HCT116 (cell line): ENCODE measurements at regions not wholly inside any gene's neighbourhood (a gene's known extent, or its start where the extent isn't known, plus 50 kb on each side); places are given as distances from the start of the nearest gene placed in this dataset.
"Not testable (repeated sequence)": the region's sequence is repeated elsewhere in the genome, so short reads cannot be mapped to it uniquely, and the experiment has no call there.

ENCODE experiments used
- ATAC-seq: fragments of 200-7000 bp; cut with Tn5 transposase; 2 replicates; pipeline ENCODE4 v1.9.1; 2020; ENCODE audit warnings: mild to moderate bottlenecking, moderate library complexity
- BruUV-seq: library from RNA; stranded (reverse); fragments of 400-500 nt; replicated peaks from 2 replicates; lab custom pipeline; 2021; lab: Mats Ljungman, UMichigan
- CTCF ChIA-PET: fragments of 300-600 bp; sonication (Branson Sonifier 250); formaldehyde crosslinking; loops from one replicate; lab custom pipeline; 2021; ENCODE audit warnings: antibody characterized with exemption; lab: Charles Lee
- POLR2A ChIA-PET: fragments of 300-600, 350-600 bp; sonication (Branson Sonifier 250); formaldehyde crosslinking; loops from one replicate; lab custom pipeline; 2021; ENCODE audit warnings: antibody characterized with exemption; lab: Charles Lee
- RAD21 ChIA-PET, 2 experiments: fragments of 300-600 bp; sonication (Branson Sonifier 250); formaldehyde crosslinking; loops; one replicate each; lab custom pipeline; 2023; ENCODE audit warnings: low total read pairs in 2 of 2; ENCODE audit not compliant: uncharacterized antibody in 2 of 2, unreplicated experiment in 2 of 2, low non-redundant PET in 1 of 2; lab: Charles Lee
- DNase-seq: peaks from one replicate; pipeline ENCODE4 v3.0.0-alpha.2; 2010; ENCODE audit warnings: low read depth, low spot score
- H2AFZ ChIP-seq: fragments of 200-600 bp; shearing (Covaris generic), sonication (generic); 2 replicates; pipeline ENCODE4 v1.6.1; 2017; ENCODE audit warnings: low read depth, mixed run types, mixed read lengths, antibody characterized with exemption, low read length; ENCODE audit not compliant: poor library complexity, severe bottlenecking
- H3K27ac ChIP-seq: 2 replicates; pipeline ENCODE4 v1.5.1; 2012; ENCODE audit warnings: low read depth, low read length
- H3K27me3 ChIP-seq: fragments of 200-600 bp; sonication (generic); 2 replicates; pipeline ENCODE4 v1.6.1; 2016; ENCODE audit warnings: mixed run types, low read length, mixed read lengths; ENCODE audit not compliant: insufficient read depth
- H3K36me3 ChIP-seq, 2 experiments: fragments of 200-500 bp in 1 of 2; fragments of 200-600 bp in 1 of 2; sonication (Bioruptor generic) in 1 of 2; sonication (generic) in 1 of 2; 2 replicates each; pipeline versions ENCODE4 v1.5.1 to v1.6.1; 2014 to 2016; ENCODE audit warnings: low read length in 2 of 2, inconsistent platforms in 1 of 2, mixed read lengths in 1 of 2, mixed run types in 1 of 2; ENCODE audit not compliant: insufficient read depth in 2 of 2, control insufficient read depth in 1 of 2
- H3K4me1 ChIP-seq, 2 experiments: fragments of 200-600 bp in 1 of 2; sonication (generic) in 1 of 2; 2 replicates each; pipeline versions ENCODE4 v1.5.1 to v1.6.1; 2012 to 2017; ENCODE audit warnings: low read length in 2 of 2, inconsistent platforms in 1 of 2, mild to moderate bottlenecking in 1 of 2, mixed read lengths in 1 of 2, mixed run types in 1 of 2, moderate library complexity in 1 of 2; ENCODE audit not compliant: insufficient read depth in 2 of 2, control insufficient read depth in 1 of 2
- H3K4me2 ChIP-seq: fragments of 200-600 bp; sonication (generic); 2 replicates; pipeline ENCODE4 v1.6.1; 2017; ENCODE audit warnings: mixed run types, low read length, mixed read lengths
- H3K4me3 ChIP-seq, 2 experiments: fragments of 200-600 bp in 1 of 2; sonication (generic) in 1 of 2; replicated peaks in 1 of 2; 2 replicates each; pipeline ENCODE4 v1.5.1; 2011 to 2016; ENCODE audit warnings: low read length in 2 of 2, control low read depth in 1 of 2, low read depth in 1 of 2, mild to moderate bottlenecking in 1 of 2, mixed read lengths in 1 of 2, mixed run types in 1 of 2
- H3K79me2 ChIP-seq: fragments of 200-600 bp; sonication (generic); 2 replicates; pipeline ENCODE4 v1.6.1; 2017; ENCODE audit warnings: mild to moderate bottlenecking, mixed run types, low read length, moderate library complexity, mixed read lengths; ENCODE audit not compliant: insufficient read depth
- H3K9ac ChIP-seq: fragments of 200-600 bp; sonication (generic); 2 replicates; pipeline ENCODE4 v1.6.1; 2016; ENCODE audit warnings: low read length, mixed read lengths
- H3K9me2 ChIP-seq: fragments of 200-600 bp; sonication (generic), shearing (Covaris generic); 2 replicates; pipeline ENCODE4 v1.6.1; 2017; ENCODE audit warnings: mixed run types, mild to moderate bottlenecking, moderate library complexity; ENCODE audit not compliant: insufficient read depth
- H3K9me3 ChIP-seq, 2 experiments: fragments of 200-500 bp in 1 of 2; fragments of 200-600 bp in 1 of 2; sonication (Bioruptor generic) in 1 of 2; sonication (generic) in 1 of 2; 2 replicates each; pipeline ENCODE4 v1.6.1; 2014 to 2017; ENCODE audit warnings: low read length in 2 of 2, mixed read lengths in 2 of 2, inconsistent platforms in 1 of 2, low read depth in 1 of 2, mild to moderate bottlenecking in 1 of 2, mixed run types in 1 of 2, moderate library complexity in 1 of 2; ENCODE audit not compliant: control insufficient read depth in 1 of 2, insufficient read depth in 1 of 2
- H4K20me1 ChIP-seq: fragments of 200-600 bp; sonication (generic), shearing (Covaris generic); 2 replicates; pipeline ENCODE4 v1.6.1; 2017; ENCODE audit warnings: mixed run types, mild to moderate bottlenecking, moderate library complexity; ENCODE audit not compliant: insufficient read depth
- EZH2phosphoT487 ChIP-seq: fragments of 200-600 bp; IDR thresholded peaks from 2 replicates; pipeline ENCODE4 v1.6.1; 2018; ENCODE audit warnings: antibody characterized with exemption, borderline replicate concordance
- FOSL1 ChIP-seq: IDR thresholded peaks from 2 replicates; pipeline ENCODE4 v1.6.1; 2012; ENCODE audit warnings: low read depth
- RAD21 ChIP-seq: IDR thresholded peaks from 2 replicates; pipeline ENCODE4 v1.6.1; 2012; ENCODE audit warnings: low read depth, mild to moderate bottlenecking
- SRF ChIP-seq: IDR thresholded peaks from 2 replicates; pipeline ENCODE4 v1.6.1; 2012; ENCODE audit warnings: low read depth
- ZNF274 ChIP-seq: fragments of 200-500 bp; sonication (Bioruptor generic); IDR thresholded peaks from 2 replicates; pipeline ENCODE4 v1.6.1; 2014; ENCODE audit warnings: mild to moderate bottlenecking, low read depth, low read length, inconsistent platforms
- intact Hi-C: fragments of 100-400 bp; cut with micrococcal nuclease; formaldehyde crosslinking; loops from 2 replicates; pipeline ENCODE4 v1.10.0; 2022
- TF ChIP-seq, protein P1 (sequence below), 3 experiments: fragments of 200-600 bp in 1 of 3; sonication (generic) in 1 of 3; IDR thresholded peaks in 2 of 3; conservative IDR thresholded peaks in 1 of 3; 2 replicates each; pipeline ENCODE4 v1.5.1; 2012 to 2017; ENCODE audit warnings: low read depth in 2 of 3, low read length in 2 of 3, antibody characterized with exemption in 1 of 3, borderline replicate concordance in 1 of 3, control low read depth in 1 of 3, mild to moderate bottlenecking in 1 of 3, mixed read lengths in 1 of 3, mixed run types in 1 of 3, moderate library complexity in 1 of 3; ENCODE audit not compliant: insufficient read depth in 1 of 3

DNA sequence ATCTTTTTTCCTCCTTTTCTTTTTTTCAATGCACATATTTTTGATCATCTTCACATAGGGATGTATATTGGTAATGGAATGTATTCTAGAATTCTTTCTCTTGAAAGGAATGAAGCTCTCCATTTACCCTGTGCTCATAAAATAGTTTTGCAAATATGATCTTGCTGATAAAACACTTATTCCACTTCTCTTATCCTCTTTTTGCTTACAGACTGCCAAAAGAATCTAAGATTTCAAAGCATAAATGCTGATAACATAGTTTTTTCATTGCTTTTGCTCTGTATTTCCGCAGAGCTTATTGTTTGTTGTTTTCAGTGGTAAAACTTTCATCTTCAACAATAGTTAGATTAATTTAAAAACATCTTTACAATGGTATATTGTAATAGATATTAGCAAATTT lies 350.5 kb downstream of the PAX1 start (continued):
- no peak for TF ChIP-seq RAD21
- TF ChIP-seq, all 23 proteins: peak for 0

DNA sequence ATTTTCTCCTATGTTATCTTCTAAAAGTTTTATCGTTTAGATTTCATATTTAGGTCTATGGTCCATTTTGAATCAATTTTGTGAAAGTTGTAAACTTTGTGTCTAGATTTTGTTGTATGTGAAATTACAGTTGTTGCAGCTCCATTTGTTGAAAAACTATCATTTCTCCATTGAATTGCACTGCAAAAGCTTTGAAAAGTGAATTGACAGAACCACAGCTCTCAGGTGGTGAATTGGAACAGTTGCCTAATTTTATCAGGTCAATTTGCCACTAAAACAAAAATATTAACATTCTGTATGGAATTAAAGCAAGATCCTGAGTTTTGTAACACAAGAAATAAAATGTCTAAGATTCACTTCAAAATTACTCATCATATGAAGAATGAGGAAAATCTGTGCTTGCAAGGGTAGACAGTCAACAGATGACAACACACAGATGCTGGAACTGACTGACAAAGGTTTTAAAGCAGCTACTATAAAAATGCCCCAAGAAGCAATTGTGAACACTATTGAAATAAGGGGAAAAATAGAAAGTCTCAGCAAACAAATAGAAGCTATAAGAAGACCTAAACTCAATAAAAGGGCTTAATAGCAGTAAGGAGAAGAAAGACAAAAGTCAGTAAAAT lies 346.7 kb downstream of the PAX1 start:
- H4K20me1 ChIP-seq: no peaks in the 10 kb centered on the region
- H3K9me3 ChIP-seq: peaks cover 0 to 18% of the 10 kb centered on the region in 2 experiments; a peak in 2 of 4 replicates
- no peak for ATAC-seq
- H3K9ac ChIP-seq: no peak overlapping the region
- H3K4me1 ChIP-seq: no peaks in the 10 kb centered on the region
- H3K4me2 ChIP-seq: no peak overlapping the region
- POLR2A ChIA-PET: no interaction called here
- H3K27ac ChIP-seq: no peak overlapping the region
- intact Hi-C loops: no loop called here
- H3K27me3 ChIP-seq: no peaks in the 10 kb centered on the region
- CTCF ChIA-PET: no interaction called here
- no peaks in the 10 kb centered on the region; a peak in 1 of 4 replicates for H3K36me3 ChIP-seq
- no peaks in the 10 kb centered on the region for H3K9me2 ChIP-seq
- no peak overlapping the region for H3K4me3 ChIP-seq
- no peak overlapping the region for H2AFZ ChIP-seq
- H3K79me2 ChIP-seq: no peaks in the 10 kb centered on the region
- TF ChIP-seq FOSL1 (no peak), SRF (no peak), EZH2phosphoT487 (no peak), ZNF274 (no peak)
- TF ChIP-seq, protein P1, sequence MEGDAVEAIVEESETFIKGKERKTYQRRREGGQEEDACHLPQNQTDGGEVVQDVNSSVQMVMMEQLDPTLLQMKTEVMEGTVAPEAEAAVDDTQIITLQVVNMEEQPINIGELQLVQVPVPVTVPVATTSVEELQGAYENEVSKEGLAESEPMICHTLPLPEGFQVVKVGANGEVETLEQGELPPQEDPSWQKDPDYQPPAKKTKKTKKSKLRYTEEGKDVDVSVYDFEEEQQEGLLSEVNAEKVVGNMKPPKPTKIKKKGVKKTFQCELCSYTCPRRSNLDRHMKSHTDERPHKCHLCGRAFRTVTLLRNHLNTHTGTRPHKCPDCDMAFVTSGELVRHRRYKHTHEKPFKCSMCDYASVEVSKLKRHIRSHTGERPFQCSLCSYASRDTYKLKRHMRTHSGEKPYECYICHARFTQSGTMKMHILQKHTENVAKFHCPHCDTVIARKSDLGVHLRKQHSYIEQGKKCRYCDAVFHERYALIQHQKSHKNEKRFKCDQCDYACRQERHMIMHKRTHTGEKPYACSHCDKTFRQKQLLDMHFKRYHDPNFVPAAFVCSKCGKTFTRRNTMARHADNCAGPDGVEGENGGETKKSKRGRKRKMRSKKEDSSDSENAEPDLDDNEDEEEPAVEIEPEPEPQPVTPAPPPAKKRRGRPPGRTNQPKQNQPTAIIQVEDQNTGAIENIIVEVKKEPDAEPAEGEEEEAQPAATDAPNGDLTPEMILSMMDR (IDR thresholded peaks at IDR 0.05 in 2 of 3, conservative IDR thresholded peaks at IDR 0.05 in 1 of 3; ENCODE audit: borderline replicate concordance in 1 of 3, insufficient read depth in 1 of 3, low read depth in 2 of 3, low read length in 2 of 3): no peak
- RAD21 ChIA-PET: no interaction called here
- no TSS peak for BruUV-seq
- no peak for DNase-seq

DNA sequence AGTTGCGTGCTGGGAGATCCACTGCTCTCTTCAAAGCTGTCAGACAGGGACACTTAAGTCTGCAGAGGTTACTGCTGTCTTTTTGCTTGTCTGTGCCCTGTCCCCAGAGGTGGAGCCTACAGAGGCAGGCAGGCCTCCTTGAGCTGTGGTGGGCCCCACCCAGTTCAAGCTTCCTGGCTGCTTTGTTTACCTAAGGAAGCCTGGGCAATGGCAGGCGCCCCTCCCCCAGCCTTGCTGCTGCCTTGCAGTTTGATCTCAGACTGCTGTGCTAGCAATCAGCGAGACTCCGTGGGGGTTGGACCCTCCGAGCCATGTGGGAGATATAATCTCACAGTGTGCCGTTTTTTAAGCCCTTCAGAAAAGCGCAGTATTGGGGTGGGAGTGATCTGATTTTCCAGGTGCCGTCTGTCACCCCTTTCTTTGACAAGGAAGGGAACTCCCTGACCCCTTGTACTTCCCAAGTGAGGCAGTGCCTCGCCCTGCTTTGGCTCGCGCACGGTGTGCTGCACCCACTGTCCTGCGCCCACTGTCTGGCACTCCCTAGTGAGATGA lies 340.6 kb downstream of the PAX1 start:
- intact Hi-C loops, H3K4me1 ChIP-seq, H3K36me3 ChIP-seq, BruUV-seq, RAD21 ChIA-PET, ATAC-seq, POLR2A ChIA-PET, H3K4me2 ChIP-seq, H3K27me3 ChIP-seq, CTCF ChIA-PET, H3K27ac ChIP-seq, H3K4me3 ChIP-seq, H3K9me2 ChIP-seq, DNase-seq, H3K79me2 ChIP-seq, H3K9ac ChIP-seq, H4K20me1 ChIP-seq, H2AFZ ChIP-seq: not testable (repeated sequence)
- peaks cover 0 to 11% of the 10 kb centered on the region in 2 experiments; a peak in 2 of 4 replicates for H3K9me3 ChIP-seq
